Tibial nerve (tissue), 4 donors: ENCODE measurements at regions not wholly inside any gene's neighbourhood (a gene's known extent, or its start where the extent isn't known, plus 50 kb on each side); places are given as distances from the start of the nearest gene placed in this dataset.

Experiments
- DNase-seq, 2 donors: peaks; one replicate each; pipeline ENCODE4 v3.0.0-alpha.2; 2019; ENCODE audit warnings: low spot score in 2 of 2
- H3K27ac ChIP-seq, 4 donors: fragments of 200-600 bp; sonication (generic) in 3 of 4; one replicate each; pipeline ENCODE4 v1.5.1; 2017 to 2019; ENCODE audit warnings: mild to moderate bottlenecking in 1 of 4
- H3K27me3 ChIP-seq, 2 donors: fragments of 200-600 bp; sonication (generic) in 1 of 2; one replicate each; pipeline versions ENCODE4 v1.5.1 to v1.6.0; 2017 to 2019
- H3K36me3 ChIP-seq, 3 donors: fragments of 200-600 bp; sonication (generic); one replicate each; pipeline ENCODE4 v1.5.1; 2018 to 2019
- H3K4me1 ChIP-seq, 4 donors: fragments of 200-600 bp; sonication (generic) in 3 of 4; one replicate each; pipeline ENCODE4 v1.5.1; 2017 to 2019
- H3K4me3 ChIP-seq, 4 donors: fragments of 200-600 bp; sonication (generic) in 3 of 4; one replicate each; pipeline ENCODE4 v1.5.1; 2017 to 2019; ENCODE audit warnings: mild to moderate bottlenecking in 1 of 4, moderate library complexity in 1 of 4
- H3K9me3 ChIP-seq, 4 donors: fragments of 200-600 bp; sonication (generic) in 3 of 4; one replicate each; pipeline ENCODE4 v1.5.1; 2017 to 2019
- EP300 ChIP-seq, 2 donors: sonication (generic); formaldehyde crosslinking; IDR thresholded peaks; one replicate each; pipeline ENCODE4 v1.6.1; 2017; ENCODE audit warnings: antibody characterized with exemption in 2 of 2, mild to moderate bottlenecking in 1 of 2
- POLR2A ChIP-seq, 2 donors: fragments of 450-650 bp; IDR thresholded peaks; one replicate each; pipeline ENCODE4 v1.6.1; 2017; ENCODE audit warnings: antibody characterized with exemption in 2 of 2, mild to moderate bottlenecking in 2 of 2, moderate library complexity in 2 of 2
- WGBS, 2 donors: methylation state at CpG; one replicate each; pipeline ENCODE4 v1.1.5; 2018; 5-methylcytosine and 5-hydroxymethylcytosine counted together
- TF ChIP-seq, protein P1 (sequence below), 5 experiments: fragments of 200-600 bp in 3 of 5; fragments of 450-650 bp in 2 of 5; sonication (generic) in 3 of 5; IDR thresholded peaks; one replicate each; pipeline ENCODE4 v1.5.1; 2016 to 2019; ENCODE audit warnings: antibody characterized with exemption in 5 of 5, mild to moderate bottlenecking in 3 of 5, moderate library complexity in 2 of 5

GRCh38 chrX:36436361-36436760 is 516.8 kb downstream of the CFAP47 start:
- Histone ChIP-seq H3K27ac (no peak overlapping the region), H3K4me3 (no peak overlapping the region), H3K9me3 (no peaks in the 10 kb centered on the region), H3K36me3 (no peaks in the 10 kb centered on the region), H3K27me3 (no peaks in the 10 kb centered on the region), H3K4me1 (no peaks in the 10 kb centered on the region)
- no peak for DNase-seq
- WGBS, 2 donors: 65 to 76% methylated on average over 3 of the region's 3 CpGs
- TF ChIP-seq EP300 (IDR thresholded peaks at IDR 0.05) (no peak), POLR2A (IDR thresholded peaks at IDR 0.05) (no peak)
- TF ChIP-seq, protein P1, sequence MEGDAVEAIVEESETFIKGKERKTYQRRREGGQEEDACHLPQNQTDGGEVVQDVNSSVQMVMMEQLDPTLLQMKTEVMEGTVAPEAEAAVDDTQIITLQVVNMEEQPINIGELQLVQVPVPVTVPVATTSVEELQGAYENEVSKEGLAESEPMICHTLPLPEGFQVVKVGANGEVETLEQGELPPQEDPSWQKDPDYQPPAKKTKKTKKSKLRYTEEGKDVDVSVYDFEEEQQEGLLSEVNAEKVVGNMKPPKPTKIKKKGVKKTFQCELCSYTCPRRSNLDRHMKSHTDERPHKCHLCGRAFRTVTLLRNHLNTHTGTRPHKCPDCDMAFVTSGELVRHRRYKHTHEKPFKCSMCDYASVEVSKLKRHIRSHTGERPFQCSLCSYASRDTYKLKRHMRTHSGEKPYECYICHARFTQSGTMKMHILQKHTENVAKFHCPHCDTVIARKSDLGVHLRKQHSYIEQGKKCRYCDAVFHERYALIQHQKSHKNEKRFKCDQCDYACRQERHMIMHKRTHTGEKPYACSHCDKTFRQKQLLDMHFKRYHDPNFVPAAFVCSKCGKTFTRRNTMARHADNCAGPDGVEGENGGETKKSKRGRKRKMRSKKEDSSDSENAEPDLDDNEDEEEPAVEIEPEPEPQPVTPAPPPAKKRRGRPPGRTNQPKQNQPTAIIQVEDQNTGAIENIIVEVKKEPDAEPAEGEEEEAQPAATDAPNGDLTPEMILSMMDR (IDR thresholded peaks at IDR 0.05): no peak

DNA sequence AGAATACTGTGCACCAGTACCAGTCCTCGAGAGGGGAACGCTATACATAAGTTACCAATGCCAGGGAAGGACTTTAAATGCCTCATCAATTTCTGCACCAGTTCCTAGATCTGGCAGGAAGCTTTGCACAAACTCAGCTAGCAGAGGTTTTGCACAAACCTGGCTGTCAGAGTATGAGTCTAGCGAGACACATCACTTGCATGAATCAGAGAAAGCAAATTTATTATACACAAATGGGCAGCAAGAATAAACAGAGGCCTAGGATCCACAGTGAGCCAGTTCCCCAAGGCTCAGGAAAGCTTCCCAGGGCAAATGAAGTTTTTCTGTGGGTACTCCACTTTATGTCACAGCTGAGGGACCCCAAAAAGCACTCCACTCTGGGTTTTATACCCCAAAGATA is 523.5 kb downstream of the CFAP47 start:
- Histone ChIP-seq H3K27me3 (no peaks in the 10 kb centered on the region), H3K4me3 (no peak overlapping the region), H3K36me3 (no peaks in the 10 kb centered on the region), H3K27ac (no peak overlapping the region), H3K4me1 (no peaks in the 10 kb centered on the region), H3K9me3 (no peaks in the 10 kb centered on the region)
- no peak for DNase-seq
- TF ChIP-seq EP300 (IDR thresholded peaks at IDR 0.05) (no peak), POLR2A (IDR thresholded peaks at IDR 0.05) (no peak)
- TF ChIP-seq, protein P1 (IDR thresholded peaks at IDR 0.05): no peak
- 87 to 88% methylated on average over 1 to 3 of the region's 3 CpGs for WGBS, 2 donors

GRCh38 chrX:36445566-36445965 is 526.0 kb downstream of the CFAP47 start:
- no peak for DNase-seq
- Histone ChIP-seq H3K9me3 (peaks cover 0 to 12% (median 0%) of the 10 kb centered on the region in 4 donors), H3K27ac (no peak overlapping the region), H3K36me3 (no peaks in the 10 kb centered on the region), H3K27me3 (no peaks in the 10 kb centered on the region), H3K4me3 (no peak overlapping the region), H3K4me1 (no peaks in the 10 kb centered on the region)
- 38 to 42% methylated on average over 1 of the region's 1 CpG for WGBS, 2 donors
- TF ChIP-seq POLR2A (IDR thresholded peaks at IDR 0.05): no peak
- TF ChIP-seq, protein P1 (IDR thresholded peaks at IDR 0.05): no peak
- no peak for TF ChIP-seq EP300 (IDR thresholded peaks at IDR 0.05)

- Histone ChIP-seq H3K4me3 (no peak overlapping the region), H3K36me3 (no peaks in the 10 kb centered on the region), H3K4me1 (no peaks in the 10 kb centered on the region), H3K27me3 (no peaks in the 10 kb centered on the region), H3K27ac (no peak overlapping the region), H3K9me3 (no peaks in the 10 kb centered on the region)
- TF ChIP-seq, protein P1 (IDR thresholded peaks at IDR 0.05): no peak
- no peak for TF ChIP-seq EP300 (IDR thresholded peaks at IDR 0.05)
- no peak for TF ChIP-seq POLR2A (IDR thresholded peaks at IDR 0.05)
- DNase-seq: no peak
These were observed 542.6 kb downstream of the CFAP47 start for GRCh38 chrX:36462142-36462541.

- 90 to 94% methylated on average over 1 of the region's 1 CpG for WGBS, 2 donors
- Histone ChIP-seq H3K27me3 (peaks cover 0 to 2% of the 10 kb centered on the region in 2 donors), H3K36me3 (no peaks in the 10 kb centered on the region), H3K4me3 (no peak overlapping the region), H3K9me3 (no peaks in the 10 kb centered on the region), H3K4me1 (no peaks in the 10 kb centered on the region), H3K27ac (no peak overlapping the region)
- TF ChIP-seq EP300 (IDR thresholded peaks at IDR 0.05): no peak
- TF ChIP-seq, protein P1 (IDR thresholded peaks at IDR 0.05): no peak
- TF ChIP-seq POLR2A (IDR thresholded peaks at IDR 0.05): no peak
- DNase-seq: no peak
These were observed 527.6 kb upstream of the FAM47C start for GRCh38 chrX:36480441-36480990.
